IPS-20b (cell line): ENCODE measurements at regions not wholly inside any gene's neighbourhood (a gene's known extent, or its start where the extent isn't known, plus 50 kb on each side); places are given as distances from the start of the nearest gene placed in this dataset.
"Not testable (repeated sequence)": the region's sequence is repeated elsewhere in the genome, so short reads cannot be mapped to it uniquely, and the experiment has no call there.

Experiments
- H3K27ac ChIP-seq: one replicate; pipeline ENCODE4 v1.5.1; 2013; ENCODE audit warnings: low read length
- H3K27me3 ChIP-seq: 2 replicates; pipeline ENCODE4 v1.6.1; 2013; ENCODE audit warnings: mild to moderate bottlenecking, low read length, inconsistent platforms; ENCODE audit not compliant: insufficient read depth
- H3K36me3 ChIP-seq: 2 replicates; pipeline ENCODE4 v1.6.1; 2013; ENCODE audit warnings: low read depth, mild to moderate bottlenecking, inconsistent platforms, low read length, moderate library complexity; ENCODE audit not compliant: insufficient read depth
- H3K4me1 ChIP-seq: 2 replicates; pipeline ENCODE4 v1.6.1; 2013; ENCODE audit warnings: mild to moderate bottlenecking, control low read depth, inconsistent platforms, low read length, moderate library complexity; ENCODE audit not compliant: insufficient read depth
- H3K4me3 ChIP-seq: 2 replicates; pipeline ENCODE4 v1.5.1; 2013; ENCODE audit warnings: mild to moderate bottlenecking, low read length, inconsistent platforms
- H3K9ac ChIP-seq: 2 replicates; pipeline ENCODE4 v1.6.1; 2013; ENCODE audit warnings: low read depth, mild to moderate bottlenecking, inconsistent platforms, low read length, moderate library complexity
- H3K9me3 ChIP-seq: 2 replicates; pipeline ENCODE4 v1.6.1; 2013; ENCODE audit warnings: mild to moderate bottlenecking, low read depth, low read length, inconsistent platforms; ENCODE audit not compliant: insufficient read depth

- Histone ChIP-seq H3K9ac (no peak overlapping the region), H3K27me3 (no peaks in the 10 kb centered on the region), H3K4me3 (no peak overlapping the region), H3K9me3 (peaks cover 9% of the 10 kb centered on the region; the same call in 1 of the 2 replicates), H3K4me1 (no peaks in the 10 kb centered on the region), H3K27ac (no peak overlapping the region), H3K36me3 (no peaks in the 10 kb centered on the region)
Observed at GRCh38 chr2:154551649-154552048, 146.8 kb upstream of the KCNJ3 start.

DNA sequence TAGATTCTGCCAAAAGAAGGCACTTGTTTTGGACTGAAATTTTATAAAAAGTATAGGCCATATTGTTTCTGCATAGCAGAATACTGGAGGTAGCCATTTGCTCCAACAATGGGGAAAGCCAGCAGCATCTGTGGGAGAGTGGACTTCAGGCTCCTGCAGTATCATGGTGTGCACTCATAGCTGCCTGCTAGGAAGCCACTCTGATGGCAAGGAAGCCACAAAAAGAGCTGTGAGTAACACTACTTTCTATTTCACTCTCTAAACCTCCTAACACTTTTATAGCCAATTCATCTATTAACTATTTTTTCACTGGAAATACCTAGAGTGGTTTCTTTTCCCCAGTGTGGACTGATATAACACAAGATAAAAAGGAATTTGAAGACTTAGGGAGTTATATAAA is 144.4 kb upstream of the KCNJ3 start:
- Histone ChIP-seq H3K9ac (no peak overlapping the region), H3K9me3 (no peaks in the 10 kb centered on the region), H3K36me3 (no peaks in the 10 kb centered on the region), H3K27me3 (no peaks in the 10 kb centered on the region), H3K4me3 (no peak overlapping the region), H3K27ac (no peak overlapping the region), H3K4me1 (no peaks in the 10 kb centered on the region)

- Histone ChIP-seq H3K4me1 (no peaks in the 10 kb centered on the region), H3K9ac (no peak overlapping the region), H3K4me3 (no peak overlapping the region), H3K9me3 (no peaks in the 10 kb centered on the region), H3K27me3 (no peaks in the 10 kb centered on the region), H3K27ac (no peak overlapping the region), H3K36me3 (no peaks in the 10 kb centered on the region)
Observed at GRCh38 chr2:154555710-154556109, 142.8 kb upstream of the KCNJ3 start.

DNA sequence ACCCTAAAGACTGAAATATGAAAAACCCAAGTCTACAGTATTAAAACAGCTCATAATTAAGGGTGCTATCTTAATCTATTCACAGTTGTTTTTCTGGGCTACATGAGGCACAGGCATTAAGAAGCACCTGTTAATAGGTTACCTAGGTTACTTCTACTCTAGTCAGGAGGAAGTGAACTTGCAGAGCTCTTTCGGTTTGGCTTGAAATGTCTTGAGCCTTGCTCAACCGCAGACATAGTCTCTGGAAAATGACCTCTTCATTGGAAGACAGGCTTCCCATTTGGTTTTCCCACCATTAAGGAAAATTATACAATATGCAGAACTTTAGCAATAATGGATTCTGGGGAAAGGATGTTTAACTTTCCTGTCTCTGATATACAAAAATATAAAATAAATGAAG is 142.3 kb upstream of the KCNJ3 start:
- Histone ChIP-seq H3K27ac (no peak overlapping the region), H3K9me3 (no peaks in the 10 kb centered on the region), H3K9ac (no peak overlapping the region), H3K4me1 (no peaks in the 10 kb centered on the region), H3K36me3 (no peaks in the 10 kb centered on the region), H3K4me3 (no peak overlapping the region), H3K27me3 (no peaks in the 10 kb centered on the region)

GRCh38 chr2:154556607-154557006 is 141.9 kb upstream of the KCNJ3 start:
- no peaks in the 10 kb centered on the region for H3K4me1 ChIP-seq
- no peak overlapping the region for H3K27ac ChIP-seq
- no peak overlapping the region for H3K9ac ChIP-seq
- H3K36me3 ChIP-seq = no peaks in the 10 kb centered on the region
- no peaks in the 10 kb centered on the region for H3K9me3 ChIP-seq
- H3K27me3 ChIP-seq = no peaks in the 10 kb centered on the region
- H3K4me3 ChIP-seq = no peak overlapping the region

DNA sequence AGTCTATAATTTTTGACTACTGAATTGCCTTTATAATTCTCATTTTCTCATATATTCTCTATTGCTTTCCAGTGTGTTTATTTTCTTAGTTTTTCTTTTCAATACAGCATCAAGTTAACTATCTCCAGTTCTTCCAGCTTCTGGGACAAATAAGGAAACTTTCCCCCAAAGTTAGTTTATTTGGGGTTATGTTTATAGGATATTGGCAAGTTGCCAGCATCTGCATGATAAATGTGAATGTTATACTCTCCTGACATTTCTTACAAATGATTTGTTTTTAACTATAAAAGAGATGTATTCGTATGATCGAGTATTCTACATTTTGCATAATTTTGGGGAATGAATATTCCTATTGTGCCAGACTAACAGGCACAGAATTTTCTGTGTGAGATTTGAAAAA is 140.6 kb upstream of the KCNJ3 start:
- H3K4me1 ChIP-seq = no peaks in the 10 kb centered on the region
- no peak overlapping the region for H3K9ac ChIP-seq
- H3K4me3 ChIP-seq = no peak overlapping the region
- no peak overlapping the region for H3K27ac ChIP-seq
- no peaks in the 10 kb centered on the region for H3K27me3 ChIP-seq
- H3K9me3 ChIP-seq = no peaks in the 10 kb centered on the region
- H3K36me3 ChIP-seq = no peaks in the 10 kb centered on the region

DNA sequence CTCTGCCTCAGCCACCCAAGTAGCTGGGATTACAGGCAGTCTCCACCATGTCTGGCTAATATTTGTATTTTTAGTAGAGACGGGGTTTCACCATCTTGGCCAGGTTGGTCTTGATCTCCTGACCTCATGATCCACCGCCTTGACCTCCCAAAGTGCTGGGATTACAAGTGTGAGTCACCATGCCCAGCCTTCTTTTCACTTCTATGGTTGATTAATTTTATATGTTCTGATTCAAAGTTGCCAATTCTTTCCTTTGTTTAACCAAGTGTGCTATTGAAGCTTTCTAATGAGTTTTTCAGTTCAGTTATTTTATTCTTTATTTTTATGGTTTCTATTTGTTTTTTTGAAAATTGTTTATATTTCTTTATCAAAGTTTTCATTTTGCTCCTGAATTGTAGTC is 133.1 kb upstream of the KCNJ3 start:
- peaks cover 2% of the 10 kb centered on the region; the same call in 1 of the 2 replicates for H3K4me1 ChIP-seq
- no peak overlapping the region for H3K27ac ChIP-seq
- H3K9ac ChIP-seq = no peak overlapping the region
- H3K27me3 ChIP-seq = no peaks in the 10 kb centered on the region
- no peaks in the 10 kb centered on the region for H3K36me3 ChIP-seq
- no peak overlapping the region for H3K4me3 ChIP-seq
- H3K9me3 ChIP-seq = no peaks in the 10 kb centered on the region

DNA sequence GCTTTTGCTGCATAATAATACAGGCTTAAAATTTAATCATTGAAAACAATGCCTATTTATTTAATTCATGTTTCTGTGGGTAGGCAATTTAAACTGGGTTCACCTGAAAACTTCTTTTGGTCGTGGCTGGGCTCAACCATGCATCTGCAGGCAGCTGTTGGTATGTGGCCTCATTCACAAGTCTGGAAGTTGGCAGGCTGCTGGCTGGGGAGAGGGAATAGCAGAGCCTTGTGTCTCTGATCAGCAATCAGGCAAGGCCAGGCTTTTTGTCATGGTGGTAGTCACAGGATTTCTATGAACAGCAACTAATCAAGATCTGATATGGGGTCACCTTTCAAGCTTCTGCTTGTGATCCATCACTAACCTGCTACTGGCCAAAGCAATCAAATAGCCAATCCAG is 130.1 kb upstream of the KCNJ3 start:
- Histone ChIP-seq H3K4me1 (peaks cover 4% of the 10 kb centered on the region; the same call in 1 of the 2 replicates), H3K27me3 (no peaks in the 10 kb centered on the region), H3K9me3 (no peaks in the 10 kb centered on the region), H3K27ac (no peak overlapping the region), H3K36me3 (no peaks in the 10 kb centered on the region), H3K9ac (no peak overlapping the region), H3K4me3 (no peak overlapping the region)

DNA sequence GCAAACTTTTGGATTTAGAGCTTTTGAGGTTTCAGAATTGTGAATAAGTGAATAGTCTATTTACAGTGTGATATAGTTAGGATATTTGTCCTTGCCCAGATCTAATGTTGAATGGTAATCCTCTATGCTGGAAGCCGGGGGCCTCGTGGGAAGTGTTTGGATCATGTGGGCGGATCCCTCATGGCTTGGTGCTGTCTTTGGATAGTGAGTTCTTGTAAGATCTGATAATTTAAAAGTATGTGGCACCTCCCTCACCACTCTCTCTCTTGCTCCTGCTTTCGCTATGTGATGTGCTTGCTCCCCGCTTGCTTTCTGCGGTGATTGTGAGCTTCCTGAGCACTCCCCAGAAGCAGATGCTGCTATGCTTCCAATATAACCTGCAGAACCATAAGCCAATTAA is 128.0 kb upstream of the KCNJ3 start:
- Histone ChIP-seq H3K9me3 (no peaks in the 10 kb centered on the region), H3K36me3 (no peaks in the 10 kb centered on the region), H3K4me3 (no peak overlapping the region)

DNA sequence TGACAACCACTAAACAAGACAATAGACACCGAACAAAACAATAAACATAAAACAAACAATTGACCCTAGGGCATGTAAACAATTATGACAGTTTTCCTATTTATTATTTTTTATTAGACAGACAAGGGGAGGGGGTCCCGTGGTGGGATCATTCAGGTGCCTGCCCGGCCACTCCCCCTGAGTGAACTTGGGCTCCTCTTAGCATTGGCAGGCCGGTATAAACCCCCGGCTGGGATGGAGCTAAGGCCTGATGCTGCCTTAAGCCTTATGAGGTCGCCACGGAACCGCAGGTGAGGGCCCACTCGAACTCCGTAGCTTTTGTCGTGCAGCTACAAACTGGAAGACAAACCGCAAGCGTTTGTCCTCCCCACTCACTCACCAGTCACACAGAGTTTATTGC is 121.8 kb upstream of the KCNJ3 start:
- H3K9me3 ChIP-seq, H3K4me3 ChIP-seq, H3K27ac ChIP-seq, H3K27me3 ChIP-seq, H3K36me3 ChIP-seq, H3K4me1 ChIP-seq, H3K9ac ChIP-seq: not testable (repeated sequence)

More for the DNA sequence above, 128.0 kb upstream of the KCNJ3 start:
- Histone ChIP-seq H3K27me3 (no peaks in the 10 kb centered on the region), H3K9ac (no peak overlapping the region), H3K4me1 (peaks cover 4% of the 10 kb centered on the region; the same call in 1 of the 2 replicates), H3K27ac (no peak overlapping the region)

GRCh38 chr2:154577390-154577789 is 121.1 kb upstream of the KCNJ3 start:
- H3K36me3 ChIP-seq = no peaks in the 10 kb centered on the region
- H3K27me3 ChIP-seq = no peaks in the 10 kb centered on the region
- no peak overlapping the region for H3K27ac ChIP-seq
- H3K9ac ChIP-seq = no peak overlapping the region
- H3K9me3 ChIP-seq = no peaks in the 10 kb centered on the region
- H3K4me3 ChIP-seq = no peak overlapping the region
- peaks cover 11% of the 10 kb centered on the region; the same call in 1 of the 2 replicates for H3K4me1 ChIP-seq

DNA sequence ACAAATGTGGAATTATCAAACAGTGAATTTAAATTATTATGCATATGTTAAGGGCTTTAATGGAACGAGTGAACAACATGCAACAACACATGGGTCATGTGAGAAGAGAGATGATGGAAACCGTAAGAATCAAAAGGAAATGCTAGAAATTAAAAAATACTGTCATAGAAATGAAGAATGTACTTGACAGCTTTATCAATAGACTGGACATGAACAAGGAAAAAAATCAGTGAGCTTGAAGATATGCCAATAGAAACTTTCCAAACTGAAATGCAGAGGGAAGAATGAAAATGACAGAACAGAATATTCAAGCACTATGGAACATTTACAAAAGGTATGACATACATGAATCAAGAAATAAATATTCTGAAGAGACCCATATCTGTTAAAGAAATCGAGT is 117.7 kb upstream of the KCNJ3 start:
- Histone ChIP-seq H3K4me3 (no peak overlapping the region), H3K9me3 (no peaks in the 10 kb centered on the region; the same call in 1 of the 2 replicates), H3K9ac (no peak overlapping the region), H3K36me3 (no peaks in the 10 kb centered on the region), H3K4me1 (peaks cover 13% of the 10 kb centered on the region; the same call in 1 of the 2 replicates), H3K27me3 (no peaks in the 10 kb centered on the region), H3K27ac (no peak overlapping the region)

GRCh38 chr2:154582694-154583093 is 115.8 kb upstream of the KCNJ3 start:
- H3K9me3 ChIP-seq, H3K36me3 ChIP-seq, H3K27me3 ChIP-seq, H3K4me3 ChIP-seq, H3K9ac ChIP-seq, H3K27ac ChIP-seq: not testable (repeated sequence)
- H3K4me1 ChIP-seq = peaks cover 20% of the 10 kb centered on the region
